Medulla oblongata (tissue), 1 donor: ENCODE measurements at regions not wholly inside any gene's neighbourhood (a gene's known extent, or its start where the extent isn't known, plus 50 kb on each side); places are given as distances from the start of the nearest gene placed in this dataset.

Source experiments
- DNase-seq: peaks from one replicate; pipeline ENCODE4 v3.0.0-alpha.2; 2015; ENCODE audit errors: extremely low spot score

DNA sequence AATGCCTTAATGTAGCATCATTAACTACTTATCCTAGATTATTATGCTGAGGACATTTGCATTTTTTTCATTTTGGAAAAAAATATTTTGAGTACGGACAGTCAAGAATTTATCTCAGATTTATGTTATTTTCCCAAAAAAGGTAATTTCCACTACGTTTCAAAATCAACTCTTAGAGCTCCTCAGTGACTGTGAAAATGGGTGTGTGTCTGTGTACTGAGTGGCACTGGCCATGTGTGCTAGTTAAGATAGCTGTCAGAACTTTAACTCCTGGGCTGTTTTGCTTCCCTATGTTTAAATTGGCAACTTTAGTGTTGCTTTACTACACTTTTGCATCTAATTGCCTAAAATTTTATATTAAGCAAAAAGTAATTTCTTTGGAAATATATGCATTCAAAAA is 927.4 kb downstream of the EFNB2 start:
- DNase-seq = no peak

DNA sequence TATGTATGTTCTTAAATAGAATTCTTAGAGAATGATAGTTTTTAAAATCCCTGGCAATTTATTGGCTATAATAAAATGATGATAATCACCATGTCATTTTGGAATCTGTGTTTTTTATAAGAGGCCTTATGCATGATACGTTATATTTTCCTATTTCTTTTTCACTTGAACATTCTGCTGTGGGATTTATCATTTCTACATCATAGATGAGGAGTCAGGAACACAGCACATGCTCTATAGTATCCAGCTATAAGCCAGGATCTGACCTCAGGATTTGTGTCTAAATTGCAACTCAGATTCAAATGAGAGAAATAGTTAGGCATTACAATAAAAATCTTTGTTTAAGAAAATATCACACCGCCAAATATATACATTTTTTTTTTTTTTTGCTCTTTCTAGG is 928.0 kb downstream of the EFNB2 start:
- no peak for DNase-seq

DNA sequence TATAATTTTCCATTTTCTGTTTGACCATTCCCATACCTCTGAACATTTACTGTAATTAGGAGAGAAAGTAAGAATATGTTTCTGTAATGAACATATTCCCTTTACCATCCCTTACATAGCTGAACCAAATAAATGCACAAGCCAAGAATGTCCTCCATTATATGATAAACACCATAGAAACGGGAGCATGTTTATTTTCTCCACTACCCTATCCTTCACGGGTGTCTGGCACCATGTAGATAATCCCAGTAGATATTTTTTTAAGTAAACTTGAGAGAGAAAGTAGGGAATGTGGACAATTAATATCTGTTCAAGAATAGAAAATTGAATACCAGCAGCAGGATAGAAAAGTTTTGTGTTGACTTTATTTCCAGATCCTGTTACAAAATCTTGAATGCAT is 928.4 kb downstream of the EFNB2 start:
- no peak for DNase-seq

DNA sequence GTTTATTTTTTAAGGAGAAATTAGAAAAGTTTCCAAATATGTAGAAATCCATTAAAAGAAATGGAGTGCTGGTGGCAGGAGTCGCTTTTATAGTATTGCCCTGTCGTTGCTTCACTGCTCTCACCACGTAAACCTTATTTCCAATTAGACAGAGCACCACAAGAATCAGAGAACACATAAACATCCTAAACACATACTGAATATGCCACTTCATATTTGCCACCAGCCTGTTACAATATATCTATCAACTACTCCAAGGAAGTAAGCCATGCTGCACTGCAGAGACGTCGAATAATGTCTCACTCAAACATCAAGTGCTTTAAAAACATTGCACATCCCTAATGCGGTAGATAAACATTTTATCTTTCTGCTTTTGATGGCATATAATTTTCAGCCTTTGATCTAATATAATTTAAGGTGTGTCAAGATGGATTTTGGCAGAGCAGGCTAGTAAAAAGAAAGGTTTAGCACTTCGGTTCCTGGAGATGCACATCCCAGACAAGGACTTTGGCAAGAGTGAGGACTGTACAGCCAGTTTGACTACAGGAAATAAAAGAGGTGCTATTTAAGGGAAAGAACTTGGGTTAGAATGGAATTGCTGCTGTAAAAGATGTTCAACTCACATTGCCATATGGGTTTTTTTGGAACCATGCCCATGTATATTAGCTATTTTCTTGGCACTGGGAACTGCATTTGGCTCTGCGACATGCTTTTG is 932.3 kb downstream of the EFNB2 start:
- no peak for DNase-seq

DNA sequence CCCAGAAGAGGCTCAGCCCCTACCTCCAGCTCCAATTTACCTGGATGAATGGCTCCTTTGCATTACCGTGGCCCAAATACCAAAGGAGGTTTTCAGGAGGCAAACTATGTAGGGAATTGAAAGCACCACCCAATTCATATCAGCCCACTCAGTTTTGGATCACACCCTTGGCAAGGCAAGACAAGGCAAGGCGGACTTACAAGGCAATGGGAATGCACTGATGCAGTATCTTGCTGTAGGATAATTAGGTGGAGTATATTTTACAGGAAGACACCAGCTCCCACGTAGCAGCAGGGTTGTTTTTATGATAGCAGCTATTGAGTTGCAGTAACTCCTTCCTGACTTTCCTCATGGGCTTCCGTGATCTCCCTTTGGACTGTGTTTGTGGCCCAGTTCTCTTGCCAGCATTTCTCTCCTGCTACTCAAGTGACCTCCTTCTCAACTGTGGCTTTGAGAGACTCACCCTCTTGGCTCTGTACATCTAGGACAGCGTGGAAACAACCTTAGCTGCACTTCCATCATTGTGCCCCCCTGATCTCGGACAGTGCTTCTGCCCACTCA is 935.9 kb downstream of the EFNB2 start:
- no peak for DNase-seq

DNA sequence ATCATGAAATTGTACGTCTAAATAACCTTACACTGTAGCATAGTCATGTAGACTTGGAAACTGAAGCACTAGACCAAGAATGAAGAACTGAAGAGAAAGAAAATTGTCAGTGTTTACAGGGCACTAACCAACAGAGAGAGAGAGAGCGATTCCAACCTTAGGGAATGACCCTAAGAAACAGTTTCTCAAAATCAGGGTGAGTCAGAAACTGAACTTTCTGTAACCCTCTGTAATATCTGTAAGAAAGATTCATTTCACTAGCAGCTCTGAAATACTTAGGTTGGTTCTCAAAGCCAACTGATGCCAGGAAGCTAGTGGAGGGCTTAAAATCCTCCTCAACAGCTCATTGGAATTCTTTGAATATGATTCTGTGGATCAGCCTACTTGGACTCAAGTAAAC is 936.9 kb downstream of the EFNB2 start:
- DNase-seq = no peak

DNA sequence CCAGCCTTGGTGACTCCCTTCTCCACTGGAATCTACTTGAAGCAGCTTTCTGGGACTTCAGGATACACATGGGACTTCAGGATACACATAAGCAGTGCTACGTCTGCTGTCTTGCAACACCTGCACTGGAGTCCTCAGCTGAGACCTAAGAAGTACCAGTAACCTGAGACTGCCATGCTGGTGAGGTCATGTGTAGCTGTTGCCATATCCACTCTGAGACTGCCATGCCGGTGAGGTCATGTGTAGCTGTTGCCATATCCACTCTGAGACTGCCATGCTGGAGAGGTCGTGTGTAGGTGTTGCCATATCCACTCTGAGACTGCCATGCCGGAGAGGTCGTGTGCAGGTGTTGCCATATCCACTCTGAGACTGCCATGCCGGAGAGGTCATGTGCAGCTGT is 937.9 kb downstream of the EFNB2 start:
- DNase-seq = no peak

DNA sequence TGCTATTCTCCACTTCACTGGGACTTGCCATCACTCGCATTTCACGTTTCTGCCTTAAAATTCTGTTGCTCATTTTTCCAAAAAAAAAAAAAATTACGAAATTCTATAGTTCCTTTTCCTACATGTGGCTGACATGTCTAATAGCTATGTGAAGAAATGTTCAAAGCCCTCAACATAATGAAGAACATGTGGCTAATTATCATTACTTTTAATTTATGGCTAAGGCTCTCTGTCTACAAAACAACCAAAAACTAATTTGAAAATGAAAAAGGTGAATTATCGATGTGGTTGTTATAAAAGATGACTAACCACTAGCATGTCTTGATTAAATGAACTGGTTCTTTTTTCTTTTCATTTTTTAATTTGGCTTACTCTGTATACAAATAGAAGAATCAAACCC is 940.0 kb downstream of the EFNB2 start:
- no peak for DNase-seq

DNA sequence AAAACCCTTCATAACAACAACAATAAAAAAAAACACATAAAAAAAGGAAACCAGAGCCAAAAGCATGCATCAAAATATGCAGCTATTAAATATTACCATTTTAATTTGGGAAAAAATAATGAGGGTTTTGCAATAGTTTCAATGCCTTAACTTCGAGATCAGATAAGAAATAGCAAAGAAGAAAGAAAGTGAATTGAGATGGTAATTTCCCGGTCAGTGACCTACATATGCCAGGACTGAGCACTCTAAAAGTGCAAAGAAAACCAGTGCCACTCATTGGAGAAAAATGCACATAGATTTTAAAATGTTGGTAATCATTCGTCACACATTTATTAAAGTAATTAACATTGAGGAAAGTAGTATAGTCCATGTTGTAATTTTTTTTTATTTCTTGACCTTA is 944.2 kb downstream of the EFNB2 start:
- no peak for DNase-seq

DNA sequence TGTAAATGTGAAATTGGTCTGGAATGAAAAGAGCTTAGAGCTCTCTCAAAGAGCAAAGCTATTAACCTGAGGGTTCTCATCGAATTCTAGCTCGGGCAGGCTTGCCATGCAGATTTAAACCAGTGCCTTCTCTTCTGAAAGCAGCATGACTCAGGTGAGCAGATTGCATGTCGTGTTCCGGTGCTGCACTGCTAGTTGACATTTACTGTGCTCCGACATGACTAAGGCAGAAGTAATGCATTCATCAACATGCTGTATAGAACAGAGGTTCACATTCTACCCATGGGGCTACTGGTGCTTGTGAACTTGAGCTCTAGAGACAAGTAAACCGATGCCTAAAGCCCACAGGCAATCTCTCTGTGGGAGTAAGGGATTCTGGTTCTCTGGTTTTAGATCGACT is 947.7 kb downstream of the EFNB2 start:
- no peak for DNase-seq

DNA sequence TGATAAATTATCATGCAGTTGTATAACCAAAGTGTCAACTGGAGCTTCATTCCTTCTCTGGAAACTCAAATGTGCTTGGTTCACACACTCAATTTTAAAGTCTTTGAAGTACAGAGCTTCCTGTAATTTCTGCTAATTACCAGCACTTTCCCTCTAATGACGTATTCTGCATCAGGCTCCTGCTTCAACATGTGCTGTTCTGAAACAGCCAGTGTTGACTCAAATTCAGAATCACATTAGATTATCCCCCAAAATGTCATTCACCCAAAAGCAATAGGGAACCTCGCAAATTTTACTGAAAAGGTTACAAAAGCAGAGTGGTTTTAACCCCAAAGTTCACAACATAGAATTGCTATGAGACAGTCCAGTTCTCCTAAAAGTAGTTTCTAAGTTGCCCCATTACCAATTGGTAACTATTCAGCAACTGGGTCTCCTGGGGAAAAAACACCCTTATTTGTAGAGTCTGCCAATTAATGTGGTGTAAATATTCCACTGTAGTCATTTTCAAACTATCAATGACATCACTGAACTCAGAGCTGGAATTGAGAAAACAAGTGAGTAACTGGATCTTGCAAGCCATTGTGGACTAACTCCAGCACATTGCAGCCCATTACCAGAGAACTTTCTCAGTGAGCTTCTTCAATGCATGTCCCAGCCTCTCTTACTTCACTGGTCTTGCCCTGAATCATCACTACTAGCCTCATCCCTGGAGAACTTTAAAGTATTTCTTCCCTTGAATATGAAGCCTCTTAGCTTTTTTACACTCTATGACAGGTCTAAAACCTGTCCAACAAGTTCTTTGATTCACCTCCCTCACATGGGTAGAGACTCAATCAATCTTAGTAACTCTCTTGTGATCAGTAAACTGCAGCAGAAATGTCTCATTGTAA is 955.4 kb downstream of the EFNB2 start:
- DNase-seq = no peak

DNA sequence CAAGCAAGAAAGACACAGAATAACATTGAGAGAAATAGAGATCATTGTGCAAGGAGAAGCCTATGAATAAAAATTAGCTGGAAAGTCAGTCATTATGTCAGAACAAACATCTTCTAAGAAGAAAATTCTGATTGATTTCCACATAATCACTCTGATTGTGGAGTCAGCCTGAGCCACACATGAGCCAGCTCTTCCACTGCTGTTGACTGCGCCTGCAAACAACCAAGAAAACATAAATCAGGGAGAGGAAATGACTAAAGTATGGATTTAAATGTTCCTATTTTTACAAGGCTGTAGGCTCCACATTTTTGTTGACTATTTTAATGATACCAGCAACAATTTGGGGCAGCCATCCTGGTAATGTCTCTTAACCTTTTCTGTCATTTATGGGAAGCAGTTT is 962.3 kb downstream of the EFNB2 start:
- no peak for DNase-seq

DNA sequence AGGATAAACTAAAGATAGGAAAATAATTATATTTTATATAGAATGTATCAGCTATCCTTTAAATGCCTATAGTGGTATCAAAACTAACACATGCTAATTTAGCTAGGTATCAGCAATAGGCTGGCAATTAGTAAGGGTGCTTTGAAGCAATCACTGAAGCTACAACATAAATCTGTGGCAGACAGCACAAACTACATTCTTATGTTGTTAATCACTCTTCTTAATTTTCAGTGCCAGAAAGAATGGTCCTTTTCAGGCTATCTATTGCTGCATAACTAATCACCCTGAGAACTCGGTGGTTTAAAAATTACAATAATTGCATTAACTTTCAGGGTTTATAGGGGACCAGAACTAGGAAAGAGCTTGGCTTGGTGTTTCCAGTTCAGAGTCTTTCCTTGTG is 963.1 kb downstream of the EFNB2 start:
- DNase-seq = no peak

DNA sequence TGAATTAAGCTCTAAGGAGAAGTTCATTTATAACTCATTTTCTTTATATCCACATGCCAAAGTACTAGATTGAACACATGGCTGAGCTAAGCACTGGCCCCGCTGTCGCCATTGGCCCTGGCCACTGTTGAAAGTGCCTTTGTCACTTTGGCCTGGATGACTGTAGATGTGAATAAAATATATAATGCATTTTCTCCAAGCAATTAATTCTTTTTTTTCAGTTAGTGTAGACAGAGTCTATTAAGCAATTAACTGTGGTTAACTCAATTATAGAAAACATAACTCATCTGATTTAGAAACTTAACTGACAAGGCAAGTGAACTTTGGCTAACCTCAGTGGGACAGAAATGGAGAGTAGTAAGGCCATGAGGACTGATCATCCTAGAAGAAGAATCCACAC is 965.6 kb downstream of the EFNB2 start:
- no peak for DNase-seq

DNA sequence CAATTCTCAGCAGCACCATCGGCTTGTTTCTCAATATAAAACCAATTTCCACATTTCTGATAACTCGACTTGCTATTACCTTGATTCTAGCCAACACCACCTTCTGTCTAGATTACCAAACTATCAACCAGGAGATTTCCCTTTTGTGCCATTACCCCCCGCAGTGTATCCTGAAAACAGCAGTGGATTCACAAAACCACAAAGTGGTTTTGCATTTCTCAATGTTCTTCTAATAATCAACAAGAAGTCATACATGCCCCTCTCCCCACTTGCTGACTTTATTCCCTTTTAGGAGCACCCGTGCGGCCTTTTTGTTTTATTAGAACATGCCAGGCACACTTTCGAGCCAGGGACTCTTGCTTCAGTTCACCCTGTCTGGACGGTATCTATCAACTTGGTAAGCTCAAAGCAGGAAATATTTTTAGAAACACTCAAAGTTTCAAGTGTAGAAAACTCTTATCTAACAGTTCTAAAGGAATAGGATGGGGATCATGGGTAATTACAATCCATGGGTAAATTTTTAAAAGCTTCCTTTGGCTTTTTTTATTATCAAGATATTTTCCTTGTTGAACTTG is 967.4 kb downstream of the EFNB2 start:
- DNase-seq = no peak

DNA sequence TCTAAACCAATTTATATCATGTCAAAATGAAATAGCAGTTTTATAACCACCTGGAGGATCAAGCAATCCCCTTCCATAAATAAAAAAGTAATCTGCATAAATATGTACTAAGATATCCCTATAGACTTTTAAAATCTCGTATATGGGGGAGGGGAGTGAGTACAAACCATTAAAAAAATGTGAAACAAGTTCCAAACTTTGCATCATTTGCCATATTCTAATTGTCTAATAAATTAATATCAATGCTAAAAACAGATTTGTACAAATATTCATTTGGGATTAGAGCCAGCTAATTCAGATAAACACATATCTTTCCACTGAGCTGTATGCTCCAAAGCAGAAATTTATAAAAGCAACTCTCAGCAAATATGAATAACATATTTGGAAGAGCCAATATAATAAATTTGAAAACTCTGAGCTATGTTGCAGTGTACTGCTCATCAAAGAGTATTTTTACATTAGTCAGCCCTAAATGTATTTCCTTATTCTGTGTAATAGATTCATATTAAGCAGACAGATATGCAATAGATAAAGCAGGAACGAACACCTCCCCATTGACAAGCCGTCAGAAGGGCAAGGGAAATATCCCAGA is 970.2 kb downstream of the EFNB2 start:
- no peak for DNase-seq

DNA sequence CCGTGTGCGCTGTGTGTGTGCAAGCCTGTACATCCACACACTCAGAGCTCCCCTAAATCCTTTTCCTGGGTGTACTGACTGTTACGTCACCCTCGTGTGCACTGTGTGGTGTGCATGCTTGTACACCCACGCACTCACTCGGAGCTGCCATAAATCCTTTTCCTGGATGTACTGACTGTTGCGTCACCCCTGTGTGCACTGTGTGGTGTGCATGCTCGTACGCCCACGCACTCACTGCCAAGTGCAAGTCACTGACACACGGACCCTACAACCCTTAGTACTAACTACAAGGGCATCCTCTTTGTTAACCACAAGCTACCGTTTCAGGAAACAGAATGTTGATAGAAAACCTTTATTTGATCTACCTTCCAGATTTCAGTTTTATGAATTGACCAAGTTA is 983.4 kb downstream of the EFNB2 start:
- no peak for DNase-seq

DNA sequence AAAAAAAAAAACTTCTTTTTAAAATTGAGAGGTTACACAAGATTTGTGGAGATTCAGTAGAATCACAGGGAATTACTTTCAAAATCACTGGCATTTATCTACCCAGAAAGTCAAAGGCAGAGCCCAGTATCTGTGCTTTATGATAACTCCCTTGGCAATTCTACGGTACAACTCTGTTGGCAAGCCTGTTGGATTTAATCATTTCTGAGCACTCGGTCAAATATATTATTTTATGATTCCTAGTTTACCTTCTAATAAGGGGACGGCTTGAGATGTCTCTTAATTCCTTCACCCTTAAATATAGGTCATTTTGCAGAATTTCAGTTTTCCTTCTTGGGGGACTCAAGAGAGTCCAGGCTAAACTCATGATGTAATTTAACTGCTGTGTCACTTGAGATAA is 987.6 kb downstream of the EFNB2 start:
- DNase-seq = no peak

DNA sequence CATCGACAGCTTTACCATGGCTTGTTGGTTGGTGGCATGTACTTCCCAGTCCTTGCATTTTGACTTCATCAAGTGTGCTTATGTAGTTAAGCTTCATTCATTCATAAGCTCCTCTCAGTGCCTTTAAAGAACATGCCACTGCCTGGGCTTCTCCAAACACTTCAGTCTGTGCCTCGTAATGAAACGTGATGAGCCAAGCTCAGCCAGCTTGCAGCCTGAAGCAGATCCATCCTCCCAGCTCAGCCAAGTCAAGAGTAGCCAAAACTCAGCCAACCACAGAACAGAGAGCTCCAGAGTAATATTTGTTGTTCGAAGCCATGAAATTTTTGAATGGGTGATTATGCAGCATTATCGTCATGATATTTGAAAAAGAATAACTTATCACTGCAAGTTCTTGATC is 989.7 kb downstream of the EFNB2 start:
- DNase-seq = no peak

DNA sequence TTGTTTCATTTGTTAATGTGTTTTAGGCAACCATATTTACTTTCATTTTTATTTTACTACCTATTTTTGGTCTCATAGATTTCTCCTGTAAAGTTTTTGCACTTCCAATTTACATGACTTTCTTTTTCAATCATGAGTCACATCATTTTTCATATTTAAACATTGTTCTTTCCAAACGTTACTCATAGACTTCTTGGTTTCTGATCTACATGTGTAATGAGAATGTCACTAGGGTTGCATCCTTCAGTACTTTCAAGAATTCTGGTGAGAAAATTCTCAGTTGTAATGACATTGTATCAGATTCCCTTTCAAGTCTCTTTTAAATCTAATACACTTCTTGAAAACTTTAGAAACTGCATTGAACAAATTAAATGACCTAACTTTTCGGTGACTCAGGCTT is 991.7 kb downstream of the EFNB2 start:
- DNase-seq = no peak

DNA sequence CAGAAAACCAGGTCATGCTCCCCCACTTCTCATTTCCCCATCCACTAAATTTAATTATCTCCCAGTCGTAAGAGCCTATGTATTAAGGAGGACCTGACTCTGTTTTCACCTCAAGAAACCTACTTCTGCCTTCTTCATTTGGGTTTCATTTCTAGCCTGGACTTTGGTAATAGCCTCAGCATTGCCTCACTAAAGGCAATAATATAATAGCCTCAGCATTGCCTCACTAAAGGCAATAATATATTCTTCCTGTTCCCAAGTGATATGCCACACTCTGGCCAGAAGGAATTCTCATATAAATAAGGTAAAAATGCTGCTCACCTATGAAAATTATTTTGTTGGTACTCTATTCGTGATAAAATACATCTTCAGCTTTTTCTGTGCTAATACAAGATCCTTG is 993.9 kb downstream of the EFNB2 start:
- DNase-seq = no peak

DNA sequence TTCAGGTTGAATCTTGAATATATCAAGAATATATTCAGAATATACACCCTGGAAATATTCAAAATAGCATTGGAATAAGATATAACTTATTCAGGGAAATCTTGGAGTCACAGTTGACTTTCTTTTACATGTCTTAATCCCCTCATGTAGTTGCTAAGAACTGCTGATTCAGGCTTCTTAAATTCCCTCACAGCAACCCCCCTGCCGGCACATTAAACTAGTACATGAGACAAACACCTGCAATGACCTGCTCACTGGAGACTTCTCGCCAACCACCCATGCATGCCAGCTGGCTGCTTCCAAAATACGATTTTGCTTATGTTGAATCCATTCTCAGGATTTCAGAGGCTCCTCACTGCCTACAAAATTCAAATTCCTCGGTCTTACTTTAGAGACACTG is 997.1 kb downstream of the EFNB2 start:
- no peak for DNase-seq
